OCI-LY1 (cell line): ENCODE measurements at regions not wholly inside any gene's neighbourhood (a gene's known extent, or its start where the extent isn't known, plus 50 kb on each side); places are given as distances from the start of the nearest gene placed in this dataset.

ENCODE experiments used
- CTCF ChIP-seq: fragments of 200-600 bp; sonication (generic), shearing (Covaris generic); IDR thresholded peaks from 2 replicates; pipeline ENCODE4 v1.5.1; 2017; ENCODE audit warnings: mild to moderate bottlenecking, antibody characterized with exemption, low read length, moderate library complexity, mixed read lengths
- EZH2 ChIP-seq: fragments of 200-600 bp; sonication (generic), shearing (Covaris generic); IDR thresholded peaks from 2 replicates; pipeline ENCODE4 v1.8.0; 2017; ENCODE audit warnings: borderline replicate concordance, mixed run types, mild to moderate bottlenecking, antibody characterized with exemption, low read length, moderate library complexity, mixed read lengths

GRCh38 chr2:14284244-14284643, 348.3 kb upstream of the LRATD1 start:
- no peak for TF ChIP-seq CTCF
- TF ChIP-seq EZH2, result no peak
